H9 (cell line): ENCODE measurements at regions not wholly inside any gene's neighbourhood (a gene's known extent, or its start where the extent isn't known, plus 50 kb on each side); places are given as distances from the start of the nearest gene placed in this dataset.

Source experiments
- DNase-seq: peaks from one replicate; pipeline ENCODE4 v3.0.0-alpha.2; 2017
- H2AFZ ChIP-seq: one replicate; pipeline ENCODE4 v1.6.1; 2013; ENCODE audit warnings: mild to moderate bottlenecking, low read length, control low read depth, moderate library complexity
- H2AK5ac ChIP-seq: 2 replicates; pipeline ENCODE4 v1.6.1; 2013; ENCODE audit warnings: low read length, control low read depth, mixed read lengths; ENCODE audit not compliant: insufficient read length
- H2BK120ac ChIP-seq: one replicate; pipeline ENCODE4 v1.6.1; 2013; ENCODE audit warnings: low read depth, mild to moderate bottlenecking, low read length, control low read depth, inconsistent platforms; ENCODE audit not compliant: poor library complexity, severe bottlenecking
- H2BK12ac ChIP-seq: 2 replicates; pipeline ENCODE4 v1.6.1; 2013; ENCODE audit warnings: low read length, control low read depth, mixed read lengths, low read depth; ENCODE audit not compliant: insufficient read length
- H2BK15ac ChIP-seq: 2 replicates; pipeline ENCODE4 v1.6.1; 2013; ENCODE audit warnings: low read depth, low read length, control low read depth
- H2BK20ac ChIP-seq: one replicate; pipeline ENCODE4 v1.6.1; 2013; ENCODE audit warnings: low read depth, mild to moderate bottlenecking, low read length, control low read depth, inconsistent platforms; ENCODE audit not compliant: poor library complexity, severe bottlenecking
- H2BK5ac ChIP-seq: 2 replicates; pipeline ENCODE4 v1.6.1; 2013; ENCODE audit warnings: low read length, control low read depth, mixed read lengths; ENCODE audit not compliant: insufficient read length
- H3K14ac ChIP-seq: 2 replicates; pipeline ENCODE4 v1.6.1; 2013; ENCODE audit warnings: low read length, control low read depth; ENCODE audit not compliant: insufficient read depth
- H3K18ac ChIP-seq: 2 replicates; pipeline ENCODE4 v1.6.1; 2013; ENCODE audit warnings: low read depth, mild to moderate bottlenecking, mixed read lengths, low read length, control low read depth; ENCODE audit not compliant: insufficient read length
- H3K23ac ChIP-seq: 2 replicates; pipeline ENCODE4 v1.6.1; 2013; ENCODE audit warnings: low read length, control low read depth, mixed read lengths, low read depth; ENCODE audit not compliant: insufficient read length
- H3K23me2 ChIP-seq: 2 replicates; pipeline ENCODE4 v1.6.1; 2013; ENCODE audit warnings: low read depth, mild to moderate bottlenecking, mixed read lengths, low read length, control low read depth; ENCODE audit not compliant: insufficient read length, poor library complexity, severe bottlenecking
- H3K27ac ChIP-seq: 2 replicates; pipeline ENCODE4 v1.5.1; 2013; ENCODE audit warnings: low read length, control low read depth, mixed read lengths, low read depth; ENCODE audit not compliant: insufficient read length
- H3K27me3 ChIP-seq: 2 replicates; pipeline ENCODE4 v1.6.1; 2013; ENCODE audit warnings: low read length, control low read depth, inconsistent platforms; ENCODE audit not compliant: insufficient read depth
- H3K4ac ChIP-seq: 2 replicates; pipeline ENCODE4 v1.6.1; 2013; ENCODE audit warnings: low read depth, mild to moderate bottlenecking, control low read depth, inconsistent platforms, low read length, moderate library complexity
- H3K4me1 ChIP-seq: 2 replicates; pipeline ENCODE4 v1.6.1; 2013; ENCODE audit warnings: low read length, control low read depth, inconsistent platforms; ENCODE audit not compliant: insufficient read depth
- H3K4me2 ChIP-seq: 2 replicates; pipeline ENCODE4 v1.6.1; 2013; ENCODE audit warnings: low read length, control low read depth, mixed read lengths; ENCODE audit not compliant: insufficient read length, insufficient read depth
- H3K56ac ChIP-seq: 2 replicates; pipeline ENCODE4 v1.6.1; 2013; ENCODE audit warnings: low read depth, mild to moderate bottlenecking, mixed read lengths, low read length, control low read depth; ENCODE audit not compliant: insufficient read length
- H3K79me1 ChIP-seq: 2 replicates; pipeline ENCODE4 v1.6.1; 2013; ENCODE audit warnings: low read depth, mild to moderate bottlenecking, moderate library complexity, low read length, control low read depth, inconsistent platforms; ENCODE audit not compliant: insufficient read depth, poor library complexity, severe bottlenecking
- H3K79me2 ChIP-seq: 2 replicates; pipeline ENCODE4 v1.6.1; 2013; ENCODE audit warnings: low read length, control low read depth, inconsistent platforms; ENCODE audit not compliant: insufficient read depth
- H3K9ac ChIP-seq: 2 replicates; pipeline ENCODE4 v1.6.1; 2013; ENCODE audit warnings: low read length, control low read depth, mixed read lengths; ENCODE audit not compliant: insufficient read length; ENCODE audit errors: extremely low read depth
- H3K9me3 ChIP-seq: one replicate; pipeline ENCODE4 v1.6.1; 2013; ENCODE audit warnings: low read depth, low read length, inconsistent platforms; ENCODE audit not compliant: control insufficient read depth
- H3T11ph ChIP-seq: one replicate; pipeline ENCODE4 v1.6.1; 2013; ENCODE audit warnings: mild to moderate bottlenecking, low read length, control low read depth, inconsistent platforms
- H4K20me1 ChIP-seq: one replicate; pipeline ENCODE4 v1.6.1; 2013; ENCODE audit not compliant: control insufficient read depth, insufficient read length, insufficient read depth
- H4K5ac ChIP-seq: 2 replicates; pipeline ENCODE4 v1.6.1; 2013; ENCODE audit warnings: low read depth, mild to moderate bottlenecking, mixed read lengths, low read length, control low read depth; ENCODE audit not compliant: insufficient read length
- H4K8ac ChIP-seq: replicated peaks from 2 replicates; pipeline ENCODE4 v1.6.1; 2013; ENCODE audit warnings: low read length, control low read depth, mixed read lengths, low read depth; ENCODE audit not compliant: insufficient read length
- H4K91ac ChIP-seq: 2 replicates; pipeline ENCODE4 v1.6.1; 2013; ENCODE audit warnings: low read depth, mild to moderate bottlenecking, moderate library complexity, mixed read lengths, low read length, control low read depth; ENCODE audit not compliant: insufficient read length
- H3K27ac Mint-ChIP-seq, 3 experiments: 2 replicates in 2 of 3; 3 replicates in 1 of 3; pipeline ENCODE4 v1.8.0; 2020 to 2021; ENCODE audit warnings: mixed read lengths in 3 of 3, mild to moderate bottlenecking in 1 of 3, moderate library complexity in 1 of 3
- H3K27me3 Mint-ChIP-seq: 2 replicates; pipeline ENCODE4 v1.8.0; 2021; ENCODE audit warnings: low read depth, mild to moderate bottlenecking, moderate library complexity, mixed read lengths
- H3K36me3 Mint-ChIP-seq, 3 experiments: 2 replicates in 2 of 3; 3 replicates in 1 of 3; pipeline ENCODE4 v1.8.0; 2020 to 2021; ENCODE audit warnings: low read depth in 3 of 3, mixed read lengths in 3 of 3; ENCODE audit not compliant: insufficient read depth in 1 of 3
- H3K4me1 Mint-ChIP-seq, 2 experiments: 2 replicates each; pipeline ENCODE4 v1.8.0; 2020; ENCODE audit warnings: mixed read lengths in 2 of 2
- H3K4me3 Mint-ChIP-seq, 2 experiments: 2 replicates in 1 of 2; 3 replicates in 1 of 2; pipeline ENCODE4 v1.8.0; 2020 to 2021; ENCODE audit warnings: mild to moderate bottlenecking in 2 of 2, mixed read lengths in 2 of 2, moderate library complexity in 1 of 2
- H3K9me3 Mint-ChIP-seq, 2 experiments: 2 replicates in 1 of 2; 3 replicates in 1 of 2; pipeline ENCODE4 v1.8.0; 2020; ENCODE audit warnings: mild to moderate bottlenecking in 2 of 2, mixed read lengths in 2 of 2, moderate library complexity in 1 of 2
- WGBS: extraction: QIAGEN DNeasy Blood & Tissue Kit; methylation state at CpG from one replicate; pipeline ENCODE4 v1.1.7; 2013; ENCODE audit warnings: missing lambda C conversion rate, low lambda C conversion rate, mixed read lengths; ENCODE audit not compliant: insufficient read length; ENCODE audit errors: extremely low coverage; 5-methylcytosine and 5-hydroxymethylcytosine counted together
- TF ChIP-seq, protein P1 (sequence below): fragments of 200-600 bp; sonication (generic); conservative IDR thresholded peaks from 3 replicates; pipeline ENCODE4 v1.8.0; 2021; ENCODE audit warnings: antibody characterized with exemption, mild to moderate bottlenecking

DNA sequence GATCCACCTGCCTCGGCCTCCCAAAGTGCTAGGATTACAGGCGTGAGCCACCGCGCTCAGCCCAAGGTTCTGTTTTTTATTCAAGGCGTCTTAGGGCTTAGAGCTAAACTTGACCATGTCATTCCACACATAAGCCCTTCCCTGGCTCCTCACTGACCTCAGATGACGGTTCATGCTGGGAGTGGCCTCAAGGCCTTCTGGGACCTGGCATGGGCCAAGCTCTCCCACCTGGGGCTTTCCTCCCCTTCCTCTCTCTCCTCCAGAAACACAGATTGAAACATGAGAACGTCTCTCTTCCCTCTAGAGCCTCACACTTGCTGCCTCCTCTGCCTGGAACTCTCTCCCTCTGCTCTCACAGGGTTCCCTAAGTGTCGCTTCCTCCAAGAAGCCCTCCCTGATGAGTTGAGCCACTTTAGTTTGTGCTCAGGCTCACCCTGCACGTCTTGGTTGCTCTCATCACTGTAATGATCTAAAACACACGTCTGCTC, 155.6 kb upstream of the IER5L start:
- no peak overlapping the region for H3T11ph ChIP-seq
- no peak overlapping the region for H4K5ac ChIP-seq
- no peaks in the 10 kb centered on the region for H4K20me1 ChIP-seq
- H3K27ac ChIP-seq = peak overlapping the region; percentile 90
- H2BK12ac ChIP-seq = peak overlapping the region; percentile 91
- H3K14ac ChIP-seq = peak overlapping the region; percentile 75; the same call in 1 of the 2 replicates
- no peak overlapping the region for H2AK5ac ChIP-seq
- peak overlapping the region; percentile 91 for H3K18ac ChIP-seq
- TF ChIP-seq, protein P1, sequence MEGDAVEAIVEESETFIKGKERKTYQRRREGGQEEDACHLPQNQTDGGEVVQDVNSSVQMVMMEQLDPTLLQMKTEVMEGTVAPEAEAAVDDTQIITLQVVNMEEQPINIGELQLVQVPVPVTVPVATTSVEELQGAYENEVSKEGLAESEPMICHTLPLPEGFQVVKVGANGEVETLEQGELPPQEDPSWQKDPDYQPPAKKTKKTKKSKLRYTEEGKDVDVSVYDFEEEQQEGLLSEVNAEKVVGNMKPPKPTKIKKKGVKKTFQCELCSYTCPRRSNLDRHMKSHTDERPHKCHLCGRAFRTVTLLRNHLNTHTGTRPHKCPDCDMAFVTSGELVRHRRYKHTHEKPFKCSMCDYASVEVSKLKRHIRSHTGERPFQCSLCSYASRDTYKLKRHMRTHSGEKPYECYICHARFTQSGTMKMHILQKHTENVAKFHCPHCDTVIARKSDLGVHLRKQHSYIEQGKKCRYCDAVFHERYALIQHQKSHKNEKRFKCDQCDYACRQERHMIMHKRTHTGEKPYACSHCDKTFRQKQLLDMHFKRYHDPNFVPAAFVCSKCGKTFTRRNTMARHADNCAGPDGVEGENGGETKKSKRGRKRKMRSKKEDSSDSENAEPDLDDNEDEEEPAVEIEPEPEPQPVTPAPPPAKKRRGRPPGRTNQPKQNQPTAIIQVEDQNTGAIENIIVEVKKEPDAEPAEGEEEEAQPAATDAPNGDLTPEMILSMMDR = no peak
- H3K56ac ChIP-seq = peak overlapping the region; percentile 9
- Mint-ChIP-seq H3K4me1 (peaks cover 34 to 35% of the 10 kb centered on the region in 2 experiments), H3K27me3 (no peaks in the 10 kb centered on the region; the same call in 1 of the 2 replicates), H3K36me3 (peaks cover 0 to 8% (median 7%) of the 10 kb centered on the region in 3 experiments; a peak in 4 of 7 replicates), H3K9me3 (peaks cover 5 to 7% of the 10 kb centered on the region in 2 experiments; a peak in 3 of 5 replicates), H3K4me3 (peak overlapping the region; percentile 53 to 70), H3K27ac (peak overlapping the region; percentile 98 to 99 (median 98))
- peaks cover 8% of the 10 kb centered on the region; the same call in 1 of the 2 replicates for H3K4me1 ChIP-seq
- no peak overlapping the region for H2BK5ac ChIP-seq
- peak overlapping the region; percentile 1 for H2BK120ac ChIP-seq
- no peaks in the 10 kb centered on the region for H3K9me3 ChIP-seq
- no peaks in the 10 kb centered on the region for H3K79me1 ChIP-seq
- no peak overlapping the region for H4K8ac ChIP-seq
- no peak overlapping the region for H3K23ac ChIP-seq
- H3K27me3 ChIP-seq = no peaks in the 10 kb centered on the region
- no peak overlapping the region for H2BK15ac ChIP-seq
- DNase-seq = peak; percentile 88
- no peak overlapping the region; the same call in 1 of the 2 replicates for H3K4ac ChIP-seq
- no peak overlapping the region for H2BK20ac ChIP-seq
- H3K23me2 ChIP-seq = peaks cover 3% of the 10 kb centered on the region
- no CpG with 5 or more reads among the region's 10 CpGs for WGBS
- peak overlapping the region; percentile 3 for H3K9ac ChIP-seq
- no peak overlapping the region for H4K91ac ChIP-seq
- H2AFZ ChIP-seq = no peak overlapping the region
- peak overlapping the region; percentile 36 for H3K4me2 ChIP-seq
- H3K79me2 ChIP-seq = no peaks in the 10 kb centered on the region
